ENCODE measurements at regions not wholly inside any gene's neighbourhood (a gene's known extent, or its start where the extent isn't known, plus 50 kb on each side); places are given as distances from the start of the nearest gene placed in this dataset.

GRCh38 chr6:85866370-85866730 lies 223.7 kb upstream of the SYNCRIP start:
- Histone ChIP-seq H4K5ac (ENCODE audit: insufficient read length, low read depth, low read length) (no peak overlapping the region), H2BK5ac (ENCODE audit: insufficient read length, low read length) (no peak overlapping the region), H2AK5ac (ENCODE audit: insufficient read length, low read length) (no peak overlapping the region), H2BK12ac (ENCODE audit: insufficient read length, low read depth, low read length) (no peak overlapping the region), H3K79me1 (ENCODE audit: insufficient read depth, low read depth, low read length, poor library complexity, severe bottlenecking) (no peaks in the 10 kb centered on the region), H3K23me2 (ENCODE audit: insufficient read length, low read depth, low read length, poor library complexity, severe bottlenecking) (no peaks in the 10 kb centered on the region), H2BK20ac (ENCODE audit: low read depth, low read length, poor library complexity, severe bottlenecking) (no peak overlapping the region), H3K4ac (ENCODE audit: low read depth, low read length) (no peak overlapping the region), H3K9ac (ENCODE audit: extremely low read depth, insufficient read length, low read length) (no peak overlapping the region), H3K4me2 (ENCODE audit: insufficient read depth, insufficient read length, low read length) (no peak overlapping the region), H3T11ph (ENCODE audit: low read length) (no peak overlapping the region), H4K91ac (ENCODE audit: insufficient read length, low read depth, low read length) (no peak overlapping the region), H3K14ac (ENCODE audit: insufficient read depth, low read length) (no peak overlapping the region), H3K4me1 (ENCODE audit: insufficient read depth, low read length) (peaks cover 2% of the 10 kb centered on the region; the same call in 1 of the 2 replicates), H3K27me3 (ENCODE audit: insufficient read depth, low read length) (no peaks in the 10 kb centered on the region), H4K20me1 (ENCODE audit: control insufficient read depth, insufficient read depth, insufficient read length) (no peaks in the 10 kb centered on the region), H3K27ac (ENCODE audit: insufficient read length, low read depth, low read length) (no peak overlapping the region), H3K9me3 (ENCODE audit: control insufficient read depth, low read depth, low read length) (no peaks in the 10 kb centered on the region), H3K23ac (ENCODE audit: insufficient read length, low read depth, low read length) (no peak overlapping the region), H2AFZ (ENCODE audit: low read length) (peak overlapping the region; percentile 68), H3K56ac (ENCODE audit: insufficient read length, low read depth, low read length) (no peak overlapping the region), H3K79me2 (ENCODE audit: insufficient read depth, low read length) (no peaks in the 10 kb centered on the region), H4K8ac (replicated peaks; ENCODE audit: insufficient read length, low read depth, low read length) (no peak overlapping the region), H3K18ac (ENCODE audit: insufficient read length, low read depth, low read length) (no peak overlapping the region), H2BK120ac (ENCODE audit: low read depth, low read length, poor library complexity, severe bottlenecking) (no peak overlapping the region), H2BK15ac (ENCODE audit: low read depth, low read length) (no peak overlapping the region)
- no peak overlapping the region for H3K27ac Mint-ChIP-seq
- no peak overlapping the region for H3K4me3 Mint-ChIP-seq
- H3K36me3 Mint-ChIP-seq (ENCODE audit: insufficient read depth in 1 of 3, low read depth in 3 of 3): peaks cover 0 to 8% (median 1%) of the 10 kb centered on the region in 3 experiments; a peak in 1 of 7 replicates
- H3K9me3 Mint-ChIP-seq: peaks cover 7 to 11% of the 10 kb centered on the region in 2 experiments; a peak in 2 of 5 replicates
- DNase-seq: no peak
- no CpG with 5 or more reads among the region's 5 CpGs for WGBS (ENCODE audit: extremely low coverage, insufficient read length, low lambda C conversion rate)
- no peaks in the 10 kb centered on the region; a peak in 1 of 4 replicates for H3K4me1 Mint-ChIP-seq
- no peaks in the 10 kb centered on the region for H3K27me3 Mint-ChIP-seq (ENCODE audit: low read depth)
- TF ChIP-seq CTCF (conservative IDR thresholded peaks at IDR 0.05): no peak
